ENCODE measurements at regions not wholly inside any gene's neighbourhood (a gene's known extent, or its start where the extent isn't known, plus 50 kb on each side); places are given as distances from the start of the nearest gene placed in this dataset.

GRCh38 chr7:120030876-120031275, 242.1 kb upstream of the KCND2 start:
- Histone ChIP-seq H3K36me3 (ENCODE audit: control insufficient read depth in 4 of 4, insufficient read depth in 4 of 4, low read length in 3 of 4) (no peaks in the 10 kb centered on the region), H3K9me3 (ENCODE audit: control extremely low read depth in 1 of 5, control insufficient read depth in 4 of 5, insufficient read depth in 2 of 5, low read depth in 1 of 5, low read length in 4 of 5) (no peaks in the 10 kb centered on the region), H3K27me3 (replicated peaks in 2 of 5; ENCODE audit: control insufficient read depth in 4 of 5, insufficient read depth in 5 of 5, low read length in 4 of 5) (no peaks in the 10 kb centered on the region), H3K27ac (ENCODE audit: insufficient read depth in 1 of 2, low read depth in 1 of 2, low read length in 2 of 2, poor library complexity in 1 of 2, severe bottlenecking in 2 of 2) (no peak overlapping the region), H3K4me1 (ENCODE audit: control extremely low read depth in 1 of 4, control insufficient read depth in 4 of 4, insufficient read depth in 4 of 4, low read length in 3 of 4) (no peaks in the 10 kb centered on the region), H3K4me3 (ENCODE audit: control insufficient read depth in 1 of 7, extremely low read depth in 1 of 7, insufficient read depth in 4 of 7, low read depth in 2 of 7, low read length in 6 of 7) (no peak overlapping the region)
- no CpG with 5 or more reads among the region's 1 CpG for WGBS (ENCODE audit: insufficient coverage)
- no peak for DNase-seq
- CTCF ChIA-PET, result no interaction called here
- POLR2A ChIA-PET, result no interaction called here

- ChIA-PET POLR2A (no interaction called here), CTCF (no interaction called here)
- WGBS (ENCODE audit: insufficient coverage), result 83% methylated on average over 2 of the region's 2 CpGs
- no peak for DNase-seq
- no peak overlapping the region for H3K27ac ChIP-seq (ENCODE audit: insufficient read depth in 1 of 2, low read depth in 1 of 2, low read length in 2 of 2, poor library complexity in 1 of 2, severe bottlenecking in 2 of 2)
- no peaks in the 10 kb centered on the region for H3K27me3 ChIP-seq (replicated peaks in 2 of 5; ENCODE audit: control insufficient read depth in 4 of 5, insufficient read depth in 5 of 5, low read length in 4 of 5)
- H3K9me3 ChIP-seq (ENCODE audit: control extremely low read depth in 1 of 5, control insufficient read depth in 4 of 5, insufficient read depth in 2 of 5, low read depth in 1 of 5, low read length in 4 of 5), result no peaks in the 10 kb centered on the region
- H3K4me1 ChIP-seq (ENCODE audit: control extremely low read depth in 1 of 4, control insufficient read depth in 4 of 4, insufficient read depth in 4 of 4, low read length in 3 of 4), result no peaks in the 10 kb centered on the region
- no peaks in the 10 kb centered on the region for H3K36me3 ChIP-seq (ENCODE audit: control insufficient read depth in 4 of 4, insufficient read depth in 4 of 4, low read length in 3 of 4)
- H3K4me3 ChIP-seq (ENCODE audit: control insufficient read depth in 1 of 7, extremely low read depth in 1 of 7, insufficient read depth in 4 of 7, low read depth in 2 of 7, low read length in 6 of 7), result no peak overlapping the region
These were observed 239.9 kb upstream of the KCND2 start for GRCh38 chr7:120033114-120033513.

GRCh38 chr7:120039138-120039537, 233.8 kb upstream of the KCND2 start:
- no peak for DNase-seq
- Histone ChIP-seq H3K9me3 (ENCODE audit: control extremely low read depth in 1 of 5, control insufficient read depth in 4 of 5, insufficient read depth in 2 of 5, low read depth in 1 of 5, low read length in 4 of 5) (no peaks in the 10 kb centered on the region), H3K4me3 (ENCODE audit: control insufficient read depth in 1 of 7, extremely low read depth in 1 of 7, insufficient read depth in 4 of 7, low read depth in 2 of 7, low read length in 6 of 7) (no peak overlapping the region), H3K27ac (ENCODE audit: insufficient read depth in 1 of 2, low read depth in 1 of 2, low read length in 2 of 2, poor library complexity in 1 of 2, severe bottlenecking in 2 of 2) (no peak overlapping the region), H3K27me3 (replicated peaks in 2 of 5; ENCODE audit: control insufficient read depth in 4 of 5, insufficient read depth in 5 of 5, low read length in 4 of 5) (no peaks in the 10 kb centered on the region), H3K4me1 (ENCODE audit: control extremely low read depth in 1 of 4, control insufficient read depth in 4 of 4, insufficient read depth in 4 of 4, low read length in 3 of 4) (no peaks in the 10 kb centered on the region), H3K36me3 (ENCODE audit: control insufficient read depth in 4 of 4, insufficient read depth in 4 of 4, low read length in 3 of 4) (no peaks in the 10 kb centered on the region)
- ChIA-PET CTCF (no interaction called here), POLR2A (no interaction called here)
- WGBS (ENCODE audit: insufficient coverage), result 90% methylated on average over 2 of the region's 2 CpGs

GRCh38 chr7:120041798-120042197, 231.2 kb upstream of the KCND2 start:
- POLR2A ChIA-PET, result no interaction called here
- H3K9me3 ChIP-seq (ENCODE audit: control extremely low read depth in 1 of 5, control insufficient read depth in 4 of 5, insufficient read depth in 2 of 5, low read depth in 1 of 5, low read length in 4 of 5), result no peaks in the 10 kb centered on the region

GRCh38 chr7:120043250-120043649, 229.7 kb upstream of the KCND2 start:
- H3K9me3 ChIP-seq (ENCODE audit: control extremely low read depth in 1 of 5, control insufficient read depth in 4 of 5, insufficient read depth in 2 of 5, low read depth in 1 of 5, low read length in 4 of 5), result no peaks in the 10 kb centered on the region
- no peaks in the 10 kb centered on the region for H3K4me1 ChIP-seq (ENCODE audit: control extremely low read depth in 1 of 4, control insufficient read depth in 4 of 4, insufficient read depth in 4 of 4, low read length in 3 of 4)
- 92% methylated on average over 2 of the region's 2 CpGs for WGBS (ENCODE audit: insufficient coverage)
- no peak overlapping the region for H3K4me3 ChIP-seq (ENCODE audit: control insufficient read depth in 1 of 7, extremely low read depth in 1 of 7, insufficient read depth in 4 of 7, low read depth in 2 of 7, low read length in 6 of 7)
- no peak for DNase-seq
- H3K27ac ChIP-seq (ENCODE audit: insufficient read depth in 1 of 2, low read depth in 1 of 2, low read length in 2 of 2, poor library complexity in 1 of 2, severe bottlenecking in 2 of 2), result no peak overlapping the region
- no peaks in the 10 kb centered on the region for H3K27me3 ChIP-seq (replicated peaks in 2 of 5; ENCODE audit: control insufficient read depth in 4 of 5, insufficient read depth in 5 of 5, low read length in 4 of 5)
- CTCF ChIA-PET, result no interaction called here
- POLR2A ChIA-PET, result no interaction called here
- H3K36me3 ChIP-seq (ENCODE audit: control insufficient read depth in 4 of 4, insufficient read depth in 4 of 4, low read length in 3 of 4), result no peaks in the 10 kb centered on the region

More at GRCh38 chr7:120041798-120042197, 231.2 kb upstream of the KCND2 start:
- Histone ChIP-seq H3K36me3 (ENCODE audit: control insufficient read depth in 4 of 4, insufficient read depth in 4 of 4, low read length in 3 of 4) (no peaks in the 10 kb centered on the region), H3K27ac (ENCODE audit: insufficient read depth in 1 of 2, low read depth in 1 of 2, low read length in 2 of 2, poor library complexity in 1 of 2, severe bottlenecking in 2 of 2) (no peak overlapping the region), H3K4me3 (ENCODE audit: control insufficient read depth in 1 of 7, extremely low read depth in 1 of 7, insufficient read depth in 4 of 7, low read depth in 2 of 7, low read length in 6 of 7) (no peak overlapping the region), H3K4me1 (ENCODE audit: control extremely low read depth in 1 of 4, control insufficient read depth in 4 of 4, insufficient read depth in 4 of 4, low read length in 3 of 4) (no peaks in the 10 kb centered on the region), H3K27me3 (replicated peaks in 2 of 5; ENCODE audit: control insufficient read depth in 4 of 5, insufficient read depth in 5 of 5, low read length in 4 of 5) (no peaks in the 10 kb centered on the region)
- no peak for DNase-seq
- CTCF ChIA-PET, result no interaction called here

GRCh38 chr7:120052884-120053382, 220.0 kb upstream of the KCND2 start:
- Histone ChIP-seq H3K9me3 (ENCODE audit: control extremely low read depth in 1 of 5, control insufficient read depth in 4 of 5, insufficient read depth in 2 of 5, low read depth in 1 of 5, low read length in 4 of 5) (no peaks in the 10 kb centered on the region), H3K27me3 (replicated peaks in 2 of 5; ENCODE audit: control insufficient read depth in 4 of 5, insufficient read depth in 5 of 5, low read length in 4 of 5) (no peaks in the 10 kb centered on the region), H3K27ac (ENCODE audit: insufficient read depth in 1 of 2, low read depth in 1 of 2, low read length in 2 of 2, poor library complexity in 1 of 2, severe bottlenecking in 2 of 2) (no peak overlapping the region), H3K4me1 (ENCODE audit: control extremely low read depth in 1 of 4, control insufficient read depth in 4 of 4, insufficient read depth in 4 of 4, low read length in 3 of 4) (no peaks in the 10 kb centered on the region), H3K36me3 (ENCODE audit: control insufficient read depth in 4 of 4, insufficient read depth in 4 of 4, low read length in 3 of 4) (no peaks in the 10 kb centered on the region), H3K4me3 (ENCODE audit: control insufficient read depth in 1 of 7, extremely low read depth in 1 of 7, insufficient read depth in 4 of 7, low read depth in 2 of 7, low read length in 6 of 7) (no peak overlapping the region)
- WGBS (ENCODE audit: insufficient coverage), result 74% methylated on average over 8 of the region's 9 CpGs
- ChIA-PET POLR2A (no interaction called here), CTCF (no interaction called here)
- DNase-seq, result no peak

- no peak for DNase-seq
- H3K27ac ChIP-seq (ENCODE audit: insufficient read depth in 1 of 2, low read depth in 1 of 2, low read length in 2 of 2, poor library complexity in 1 of 2, severe bottlenecking in 2 of 2), result no peak overlapping the region
These were observed 219.5 kb upstream of the KCND2 start for GRCh38 chr7:120053390-120053961.

More at GRCh38 chr7:120053390-120053961, 219.5 kb upstream of the KCND2 start:
- H3K9me3 ChIP-seq (ENCODE audit: control extremely low read depth in 1 of 5, control insufficient read depth in 4 of 5, insufficient read depth in 2 of 5, low read depth in 1 of 5, low read length in 4 of 5), result no peaks in the 10 kb centered on the region
- WGBS (ENCODE audit: insufficient coverage), result 38% methylated on average over 2 of the region's 5 CpGs
- CTCF ChIA-PET, result no interaction called here
- no peaks in the 10 kb centered on the region for H3K27me3 ChIP-seq (replicated peaks in 2 of 5; ENCODE audit: control insufficient read depth in 4 of 5, insufficient read depth in 5 of 5, low read length in 4 of 5)
- H3K4me3 ChIP-seq (ENCODE audit: control insufficient read depth in 1 of 7, extremely low read depth in 1 of 7, insufficient read depth in 4 of 7, low read depth in 2 of 7, low read length in 6 of 7), result no peak overlapping the region
- POLR2A ChIA-PET, result no interaction called here
- no peaks in the 10 kb centered on the region for H3K36me3 ChIP-seq (ENCODE audit: control insufficient read depth in 4 of 4, insufficient read depth in 4 of 4, low read length in 3 of 4)
- H3K4me1 ChIP-seq (ENCODE audit: control extremely low read depth in 1 of 4, control insufficient read depth in 4 of 4, insufficient read depth in 4 of 4, low read length in 3 of 4), result no peaks in the 10 kb centered on the region
